HFF-Myc (cell line): ENCODE measurements at regions not wholly inside any gene's neighbourhood (a gene's known extent, or its start where the extent isn't known, plus 50 kb on each side); places are given as distances from the start of the nearest gene placed in this dataset.

Experiments
- DNase-seq: peaks from one replicate; pipeline ENCODE4 v3.0.0-alpha.2; 2011; ENCODE audit warnings: low read depth; ENCODE audit errors: extremely low read depth
- H3K4me3 ChIP-seq: replicated peaks from 2 replicates; pipeline ENCODE4 v1.5.1; 2011; ENCODE audit warnings: low read depth, mild to moderate bottlenecking, control low read depth, low read length
- TF ChIP-seq, protein P1 (sequence below): IDR thresholded peaks from 2 replicates; pipeline ENCODE4 v1.5.1; 2012; ENCODE audit warnings: mild to moderate bottlenecking, low read depth, low read length, control low read depth; ENCODE audit errors: missing control alignments

DNA sequence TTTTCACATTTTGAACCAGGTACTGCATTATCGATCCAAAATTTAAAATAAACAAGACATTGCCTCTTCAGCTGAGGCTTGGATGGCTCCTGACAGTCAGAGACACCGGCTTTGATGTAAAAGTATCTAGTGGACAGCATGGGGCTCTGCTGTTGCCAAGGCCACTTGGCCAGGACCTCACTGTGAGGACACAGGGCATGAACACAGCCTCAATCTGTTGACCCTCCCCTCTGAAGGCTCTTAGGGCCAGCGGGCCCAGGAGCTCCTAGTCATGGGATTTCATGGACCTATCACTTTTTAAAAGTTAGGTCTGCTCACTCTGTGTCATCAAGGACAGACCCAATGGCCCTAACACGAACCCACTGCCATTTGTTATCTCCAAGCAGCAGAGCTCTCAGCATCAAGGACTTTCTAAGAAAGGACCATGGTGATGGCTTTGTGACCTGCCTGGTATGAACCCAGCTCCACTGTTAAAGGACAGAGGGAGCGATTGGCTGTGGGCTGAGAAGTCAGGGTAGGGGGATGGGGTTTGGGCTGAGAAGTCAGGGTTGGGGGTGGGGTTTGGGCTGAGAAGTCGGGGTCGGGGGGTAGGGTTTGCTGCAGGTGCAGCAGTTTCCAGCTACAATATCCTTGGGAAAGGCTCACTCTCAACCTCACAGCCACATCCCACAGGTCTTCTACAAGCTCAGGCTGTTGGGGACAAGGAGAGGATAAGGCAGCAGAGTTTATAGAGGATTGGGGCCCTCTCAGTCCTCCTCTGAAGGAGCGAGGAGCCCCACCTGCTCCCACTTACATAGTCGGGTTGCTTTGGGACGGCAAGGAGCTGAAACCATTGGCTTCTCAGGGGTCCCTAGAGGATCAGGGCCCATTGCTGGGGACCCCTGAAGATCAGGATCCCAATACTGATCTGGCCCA lies 146.8 kb downstream of the BARX1 start:
- TF ChIP-seq, protein P1, sequence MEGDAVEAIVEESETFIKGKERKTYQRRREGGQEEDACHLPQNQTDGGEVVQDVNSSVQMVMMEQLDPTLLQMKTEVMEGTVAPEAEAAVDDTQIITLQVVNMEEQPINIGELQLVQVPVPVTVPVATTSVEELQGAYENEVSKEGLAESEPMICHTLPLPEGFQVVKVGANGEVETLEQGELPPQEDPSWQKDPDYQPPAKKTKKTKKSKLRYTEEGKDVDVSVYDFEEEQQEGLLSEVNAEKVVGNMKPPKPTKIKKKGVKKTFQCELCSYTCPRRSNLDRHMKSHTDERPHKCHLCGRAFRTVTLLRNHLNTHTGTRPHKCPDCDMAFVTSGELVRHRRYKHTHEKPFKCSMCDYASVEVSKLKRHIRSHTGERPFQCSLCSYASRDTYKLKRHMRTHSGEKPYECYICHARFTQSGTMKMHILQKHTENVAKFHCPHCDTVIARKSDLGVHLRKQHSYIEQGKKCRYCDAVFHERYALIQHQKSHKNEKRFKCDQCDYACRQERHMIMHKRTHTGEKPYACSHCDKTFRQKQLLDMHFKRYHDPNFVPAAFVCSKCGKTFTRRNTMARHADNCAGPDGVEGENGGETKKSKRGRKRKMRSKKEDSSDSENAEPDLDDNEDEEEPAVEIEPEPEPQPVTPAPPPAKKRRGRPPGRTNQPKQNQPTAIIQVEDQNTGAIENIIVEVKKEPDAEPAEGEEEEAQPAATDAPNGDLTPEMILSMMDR, result no peak
- H3K4me3 ChIP-seq, result no peak overlapping the region
- DNase-seq, result no peak

DNA sequence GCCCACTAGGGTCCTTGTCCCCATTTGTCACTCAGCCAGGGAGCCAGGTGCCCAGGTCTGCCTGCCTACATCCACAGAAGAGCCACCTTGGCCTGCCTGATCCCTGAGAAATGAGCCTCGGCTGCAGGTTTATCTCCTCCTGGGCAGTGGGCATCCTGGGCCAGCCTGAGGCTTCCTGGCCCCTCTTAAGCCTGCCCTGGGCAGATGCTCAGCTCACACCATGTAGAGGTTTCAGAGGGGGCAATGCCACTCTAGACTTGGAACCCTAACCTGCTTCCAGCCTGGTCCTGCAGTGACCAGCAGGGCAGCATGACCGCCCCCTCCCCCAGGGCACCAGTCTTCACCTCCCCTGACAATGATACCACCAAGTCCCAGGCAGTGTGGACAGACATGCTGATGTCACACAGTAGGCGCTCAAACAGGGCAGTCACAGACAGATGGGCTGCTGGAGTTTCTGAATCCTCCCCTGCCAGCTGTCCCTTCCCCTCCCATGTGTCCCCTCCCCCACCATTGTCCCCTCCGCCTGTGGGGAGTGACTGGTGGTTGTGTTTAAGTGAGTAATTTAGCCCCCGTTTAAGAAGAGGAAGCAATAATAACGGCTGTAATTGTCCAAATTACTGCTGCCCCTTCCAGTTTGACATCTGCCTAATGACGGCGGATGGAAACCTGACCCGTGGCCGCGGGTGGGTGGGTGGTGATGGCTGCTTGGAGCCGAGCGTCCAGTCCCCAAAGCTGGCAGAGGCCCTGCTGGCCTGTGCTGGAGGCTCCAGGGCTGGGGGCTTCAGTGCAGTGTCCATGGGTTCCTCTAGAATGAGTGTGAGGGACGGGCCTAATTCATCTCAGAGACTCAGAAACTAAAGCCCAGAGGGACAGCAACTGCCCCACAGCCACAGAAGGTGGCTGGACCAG lies 147.7 kb downstream of the BARX1 start:
- no peak for DNase-seq
- no peak overlapping the region for H3K4me3 ChIP-seq
- TF ChIP-seq, protein P1, result no peak

DNA sequence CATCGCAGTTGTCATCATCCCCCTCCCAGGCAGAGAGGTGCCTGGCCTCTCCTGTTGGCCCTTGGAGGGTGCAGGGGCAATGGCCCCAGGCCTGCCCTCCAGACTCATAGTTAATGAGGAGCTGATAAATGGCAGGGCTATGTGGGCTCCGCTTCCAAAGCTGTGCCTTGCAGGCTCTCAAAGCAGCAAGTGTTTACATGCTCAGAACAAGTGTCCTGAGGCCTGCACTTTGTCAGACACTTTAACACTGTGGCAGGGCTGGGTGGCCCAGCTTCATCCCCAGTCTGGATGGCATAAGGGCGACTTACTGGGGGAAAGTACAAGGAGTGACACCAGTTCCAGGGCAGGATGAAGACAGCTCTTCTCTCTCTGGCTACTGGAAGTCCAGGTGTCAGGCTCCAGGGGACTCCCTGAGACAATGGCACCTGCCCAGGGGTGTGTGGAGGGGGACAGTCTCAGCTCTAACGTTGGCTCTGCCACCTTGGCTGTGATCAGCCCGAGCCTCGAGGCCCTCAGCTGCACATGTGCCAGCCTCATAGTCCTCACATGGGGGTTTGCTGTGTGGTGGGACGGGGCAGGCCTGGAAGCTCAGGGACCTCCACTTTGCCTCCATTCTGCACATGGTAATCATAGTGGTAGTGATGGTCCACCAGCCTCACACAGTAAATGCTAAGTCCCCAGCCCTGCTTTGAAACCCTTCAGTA lies 153.4 kb downstream of the BARX1 start:
- TF ChIP-seq, protein P1, result no peak
- H3K4me3 ChIP-seq, result no peak overlapping the region
- no peak for DNase-seq

DNA sequence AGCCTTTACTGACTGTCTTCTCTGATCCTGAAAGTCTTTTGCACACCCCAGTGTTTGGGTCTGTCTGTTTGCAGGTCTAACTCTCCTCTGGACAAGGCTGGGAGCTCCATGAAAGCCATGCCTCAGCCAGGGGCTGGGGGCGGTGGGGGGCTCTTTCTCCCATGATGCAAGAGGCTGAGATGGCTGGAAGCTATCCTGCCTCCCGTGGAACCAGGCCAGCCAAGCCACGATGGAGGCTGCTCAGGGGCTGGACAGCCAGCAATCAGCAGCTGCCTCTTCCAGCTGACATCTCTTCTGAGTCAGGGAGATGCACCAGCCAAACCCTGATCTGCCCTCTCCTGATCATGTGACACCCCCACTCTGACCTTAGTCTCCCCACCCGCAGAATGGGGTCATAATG lies 154.0 kb downstream of the BARX1 start:
- no peak for DNase-seq
- no peak overlapping the region for H3K4me3 ChIP-seq
- TF ChIP-seq, protein P1, result no peak

DNA sequence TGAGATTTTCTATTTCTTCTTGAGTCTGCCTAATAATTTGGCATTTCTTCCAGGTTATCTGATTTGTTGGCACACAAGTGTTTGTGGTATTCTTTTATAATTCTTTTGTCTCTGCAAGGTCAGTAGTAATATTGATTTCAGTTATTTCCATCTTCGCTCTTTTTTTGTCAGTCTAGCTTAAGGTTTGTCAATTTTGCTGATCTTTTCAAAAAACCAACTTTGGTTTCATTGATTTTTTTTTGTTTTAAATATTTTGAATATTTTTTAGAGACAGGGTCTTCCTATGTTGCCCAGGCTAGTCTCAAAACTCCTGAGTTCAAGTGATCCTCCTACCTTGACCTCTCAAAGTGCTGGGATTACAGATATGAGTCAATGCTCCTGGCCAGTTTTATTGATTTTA lies 162.8 kb downstream of the BARX1 start:
- no peak for DNase-seq
- TF ChIP-seq, protein P1, result no peak
- no peak overlapping the region for H3K4me3 ChIP-seq

DNA sequence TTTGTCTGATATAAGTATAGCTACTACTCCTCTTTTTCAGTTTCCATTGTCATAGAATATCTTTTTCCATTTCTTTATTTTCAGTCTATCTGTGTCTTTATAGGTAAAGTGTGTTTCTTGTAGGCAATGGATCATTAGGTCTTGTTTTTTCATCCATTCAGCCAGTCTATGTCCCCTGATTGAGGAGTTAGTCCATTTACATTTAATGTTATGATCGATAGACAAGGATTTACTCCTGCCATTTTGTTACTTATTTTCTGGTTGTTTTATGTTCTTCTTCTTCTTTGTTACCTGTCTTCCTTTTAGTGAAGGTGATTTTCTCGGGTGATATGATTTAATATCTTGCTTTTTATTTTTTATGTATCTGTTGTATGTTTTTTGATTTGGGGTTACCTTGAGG lies 169.0 kb downstream of the BARX1 start:
- H3K4me3 ChIP-seq, result no peak overlapping the region
- DNase-seq, result no peak
- TF ChIP-seq, protein P1, result no peak
